ENCODE measurements at regions not wholly inside any gene's neighbourhood (a gene's known extent, or its start where the extent isn't known, plus 50 kb on each side); places are given as distances from the start of the nearest gene placed in this dataset.
"Not testable (repeated sequence)": the region's sequence is repeated elsewhere in the genome, so short reads cannot be mapped to it uniquely, and the experiment has no call there.

GRCh38 chr2:220756653-220757052 lies 815.5 kb downstream of the EPHA4 start:
- Histone ChIP-seq H3K9me3 (ENCODE audit: low read length) (no peaks in the 10 kb centered on the region), H3K4me1 (ENCODE audit: insufficient read depth, low read length, severe bottlenecking) (no peaks in the 10 kb centered on the region), H2AFZ (ENCODE audit: low read length) (no peak overlapping the region)

GRCh38 chr2:220758376-220758775 lies 813.7 kb downstream of the EPHA4 start:
- not testable (repeated sequence) for H3K27ac ChIP-seq (ENCODE audit: low read depth, low read length, poor library complexity, severe bottlenecking); H3F3A ChIP-seq (ENCODE audit: insufficient read depth, low read length); H3K79me2 ChIP-seq (ENCODE audit: insufficient read depth, low read length); H2AFZ ChIP-seq (ENCODE audit: low read length); H3K36me3 ChIP-seq (ENCODE audit: insufficient read depth, low read length); H3K27me3 ChIP-seq (ENCODE audit: insufficient read depth, low read length); H3K9me2 ChIP-seq (ENCODE audit: low read depth, low read length); H4K20me1 ChIP-seq (ENCODE audit: insufficient read depth, low read length); H3K4me1 ChIP-seq (ENCODE audit: insufficient read depth, low read length, severe bottlenecking); H3K4me3 ChIP-seq (ENCODE audit: low read depth, low read length, poor library complexity, severe bottlenecking); H3K9me3 ChIP-seq (ENCODE audit: low read length); H3K9ac ChIP-seq (ENCODE audit: low read length); H3K4me2 ChIP-seq (ENCODE audit: low read length)

More at GRCh38 chr2:220756653-220757052, 815.5 kb downstream of the EPHA4 start:
- Histone ChIP-seq H4K20me1 (ENCODE audit: insufficient read depth, low read length) (no peaks in the 10 kb centered on the region), H3K27me3 (ENCODE audit: insufficient read depth, low read length) (no peaks in the 10 kb centered on the region), H3K79me2 (ENCODE audit: insufficient read depth, low read length) (no peaks in the 10 kb centered on the region), H3K9me2 (ENCODE audit: low read depth, low read length) (no peaks in the 10 kb centered on the region), H3K27ac (ENCODE audit: low read depth, low read length, poor library complexity, severe bottlenecking) (no peak overlapping the region), H3K4me3 (ENCODE audit: low read depth, low read length, poor library complexity, severe bottlenecking) (no peak overlapping the region), H3F3A (ENCODE audit: insufficient read depth, low read length) (no peaks in the 10 kb centered on the region), H3K4me2 (ENCODE audit: low read length) (no peak overlapping the region), H3K36me3 (ENCODE audit: insufficient read depth, low read length) (no peaks in the 10 kb centered on the region), H3K9ac (ENCODE audit: low read length) (no peak overlapping the region)
- TF ChIP-seq EZH2 (IDR thresholded peaks at IDR 0.05; ENCODE audit: borderline replicate concordance, low read length) (no peak), CTCF (IDR thresholded peaks at IDR 0.05; ENCODE audit: low read length) (no peak)

GRCh38 chr2:220764171-220764570 lies 807.9 kb downstream of the EPHA4 start:
- H3K4me1 ChIP-seq (ENCODE audit: insufficient read depth, low read length, severe bottlenecking), result no peaks in the 10 kb centered on the region
- H3K27ac ChIP-seq (ENCODE audit: low read depth, low read length, poor library complexity, severe bottlenecking), result no peak overlapping the region
- no peaks in the 10 kb centered on the region for H3K27me3 ChIP-seq (ENCODE audit: insufficient read depth, low read length)
- no peak overlapping the region for H2AFZ ChIP-seq (ENCODE audit: low read length)
- no peaks in the 10 kb centered on the region for H3K9me3 ChIP-seq (ENCODE audit: low read length)
- no peak overlapping the region for H3K9ac ChIP-seq (ENCODE audit: low read length)
- no peak overlapping the region for H3K4me3 ChIP-seq (ENCODE audit: low read depth, low read length, poor library complexity, severe bottlenecking)
- no peaks in the 10 kb centered on the region for H3K79me2 ChIP-seq (ENCODE audit: insufficient read depth, low read length)
- no peaks in the 10 kb centered on the region for H3F3A ChIP-seq (ENCODE audit: insufficient read depth, low read length)
- no peak for TF ChIP-seq CTCF (IDR thresholded peaks at IDR 0.05; ENCODE audit: low read length)
- TF ChIP-seq EZH2 (IDR thresholded peaks at IDR 0.05; ENCODE audit: borderline replicate concordance, low read length), result no peak
- H4K20me1 ChIP-seq (ENCODE audit: insufficient read depth, low read length), result no peaks in the 10 kb centered on the region
- no peaks in the 10 kb centered on the region for H3K36me3 ChIP-seq (ENCODE audit: insufficient read depth, low read length)
- no peaks in the 10 kb centered on the region for H3K9me2 ChIP-seq (ENCODE audit: low read depth, low read length)
- no peak overlapping the region for H3K4me2 ChIP-seq (ENCODE audit: low read length)

- Histone ChIP-seq H3F3A (ENCODE audit: insufficient read depth, low read length) (no peaks in the 10 kb centered on the region), H3K4me3 (ENCODE audit: low read depth, low read length, poor library complexity, severe bottlenecking) (no peak overlapping the region), H3K9me2 (ENCODE audit: low read depth, low read length) (no peaks in the 10 kb centered on the region), H3K27ac (ENCODE audit: low read depth, low read length, poor library complexity, severe bottlenecking) (no peak overlapping the region), H2AFZ (ENCODE audit: low read length) (no peak overlapping the region), H4K20me1 (ENCODE audit: insufficient read depth, low read length) (no peaks in the 10 kb centered on the region), H3K4me1 (ENCODE audit: insufficient read depth, low read length, severe bottlenecking) (no peaks in the 10 kb centered on the region), H3K36me3 (ENCODE audit: insufficient read depth, low read length) (no peaks in the 10 kb centered on the region), H3K4me2 (ENCODE audit: low read length) (no peak overlapping the region), H3K27me3 (ENCODE audit: insufficient read depth, low read length) (no peaks in the 10 kb centered on the region), H3K79me2 (ENCODE audit: insufficient read depth, low read length) (no peaks in the 10 kb centered on the region), H3K9me3 (ENCODE audit: low read length) (no peaks in the 10 kb centered on the region), H3K9ac (ENCODE audit: low read length) (no peak overlapping the region)
- no peak for TF ChIP-seq CTCF (IDR thresholded peaks at IDR 0.05; ENCODE audit: low read length)
- TF ChIP-seq EZH2 (IDR thresholded peaks at IDR 0.05; ENCODE audit: borderline replicate concordance, low read length), result no peak
Measured at GRCh38 chr2:220767591-220768255, 804.4 kb downstream of the EPHA4 start.

Data from OCI-LY1 (cell line).